HG03103 (cell line): ENCODE measurements at regions not wholly inside any gene's neighbourhood (a gene's known extent, or its start where the extent isn't known, plus 50 kb on each side); places are given as distances from the start of the nearest gene placed in this dataset.

ENCODE experiments used
- ATAC-seq: cut with Tn5 transposase; IDR thresholded peaks from one replicate; pipeline ENCODE4 v1.9.1; 2021; ENCODE audit warnings: low read depth; ENCODE audit not compliant: unreplicated experiment

DNA sequence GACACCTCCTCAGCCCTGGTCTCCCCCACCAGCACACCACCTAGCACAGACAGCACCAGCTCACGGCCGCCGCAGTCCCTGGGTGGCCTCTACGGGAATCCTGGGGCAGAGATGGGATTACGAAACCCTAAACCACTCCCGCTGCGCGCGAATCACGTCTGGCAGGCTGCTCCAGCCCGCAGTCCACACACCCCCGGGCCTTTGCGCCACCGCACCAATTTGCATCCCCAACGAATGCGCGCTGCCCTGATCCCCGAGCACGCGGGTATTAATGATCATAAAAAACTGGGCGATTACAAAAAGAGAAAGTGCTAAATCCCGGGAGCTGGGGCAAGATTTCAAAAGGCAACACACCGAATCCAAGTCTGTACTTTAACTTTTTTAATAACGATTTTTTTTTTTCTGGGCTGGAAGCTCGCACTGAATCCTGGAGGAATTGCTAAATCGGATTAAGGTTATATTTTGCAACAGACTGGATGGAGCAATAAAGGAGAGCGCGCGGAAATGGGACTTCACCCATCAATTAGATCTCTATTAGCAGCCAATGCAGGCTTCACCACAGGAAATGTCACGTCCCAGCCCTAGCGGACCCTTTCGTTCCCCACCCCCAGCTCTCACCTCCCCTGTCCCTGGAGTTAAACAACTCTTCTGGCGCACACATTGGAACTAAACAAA, 69.8 kb upstream of the TMEM33 start:
- ATAC-seq = no peak

DNA sequence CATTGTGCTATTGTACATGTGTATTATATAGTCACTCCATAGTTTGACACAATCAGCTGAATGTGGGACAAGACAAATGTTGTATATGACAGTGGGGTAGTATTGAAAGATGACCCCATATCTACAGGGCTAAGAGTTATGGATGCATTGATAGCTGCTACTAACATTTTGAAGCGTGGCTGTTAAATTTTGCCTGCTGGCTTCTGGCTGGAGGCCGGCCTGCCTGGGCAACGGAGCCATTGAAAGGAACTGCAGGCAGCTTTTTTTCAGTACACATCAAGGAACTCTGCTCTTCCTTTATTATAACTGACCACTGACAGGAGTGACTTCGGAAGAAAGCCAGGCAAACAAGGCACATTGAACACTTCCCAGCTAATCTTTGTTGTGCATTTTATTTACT, 76.1 kb upstream of the TMEM33 start:
- ATAC-seq = no peak

DNA sequence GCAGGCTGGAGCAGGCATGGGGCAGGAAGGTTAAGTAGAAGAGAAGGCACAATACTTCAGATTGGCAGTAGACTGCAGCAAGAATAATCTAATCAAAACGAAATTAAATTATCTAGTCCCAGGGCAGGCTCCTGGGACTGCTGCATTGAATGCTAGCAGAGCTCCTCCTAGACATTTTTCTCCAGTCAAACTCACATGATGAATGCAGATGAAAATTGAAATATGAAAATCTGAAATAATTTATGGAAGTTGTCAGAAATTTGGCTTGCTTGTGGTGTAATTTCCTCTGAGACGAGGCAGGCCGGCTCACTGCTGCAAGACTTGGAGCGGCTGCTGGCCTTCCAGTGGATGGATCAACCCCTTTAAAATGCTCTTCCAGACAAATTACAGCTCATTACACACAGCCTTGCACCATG, 78.0 kb upstream of the TMEM33 start:
- no peak for ATAC-seq

DNA sequence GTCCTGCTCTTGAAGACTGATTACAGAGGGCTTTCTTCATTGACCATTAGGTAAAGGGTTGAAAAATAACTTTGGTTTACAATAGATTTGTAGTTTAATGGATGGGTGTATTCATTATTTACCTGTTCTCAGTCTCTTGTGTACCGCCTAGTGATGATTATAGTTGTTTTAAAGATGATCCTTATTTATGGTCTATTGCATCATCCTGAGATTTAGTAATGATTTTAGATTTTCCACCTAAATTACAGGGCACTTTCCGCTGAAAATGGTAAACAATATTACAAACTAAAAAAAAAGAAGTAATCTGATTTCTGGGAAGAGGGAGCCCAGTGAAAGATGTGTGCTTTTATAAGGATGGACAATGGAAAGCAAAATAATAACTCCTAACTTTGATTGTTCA, 78.4 kb upstream of the TMEM33 start:
- ATAC-seq = no peak

DNA sequence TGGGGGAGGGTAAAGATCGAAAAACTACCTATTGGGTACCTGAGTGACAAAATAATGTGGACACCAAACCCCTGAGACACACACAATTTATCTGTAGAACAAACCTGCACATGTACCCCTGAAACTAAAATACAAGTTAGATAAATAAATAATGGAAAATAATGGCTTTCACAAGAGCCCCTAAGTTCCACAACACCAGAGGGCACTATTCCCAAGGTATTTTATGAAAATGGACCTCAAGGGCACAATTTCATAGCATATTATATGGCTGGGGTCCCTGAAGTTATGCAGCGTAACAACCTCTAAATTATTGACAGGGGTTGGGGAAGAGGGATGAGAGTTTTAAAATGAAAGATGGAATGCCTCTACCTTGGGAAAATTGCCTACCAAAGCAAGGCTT, 81.3 kb upstream of the TMEM33 start:
- no peak for ATAC-seq

DNA sequence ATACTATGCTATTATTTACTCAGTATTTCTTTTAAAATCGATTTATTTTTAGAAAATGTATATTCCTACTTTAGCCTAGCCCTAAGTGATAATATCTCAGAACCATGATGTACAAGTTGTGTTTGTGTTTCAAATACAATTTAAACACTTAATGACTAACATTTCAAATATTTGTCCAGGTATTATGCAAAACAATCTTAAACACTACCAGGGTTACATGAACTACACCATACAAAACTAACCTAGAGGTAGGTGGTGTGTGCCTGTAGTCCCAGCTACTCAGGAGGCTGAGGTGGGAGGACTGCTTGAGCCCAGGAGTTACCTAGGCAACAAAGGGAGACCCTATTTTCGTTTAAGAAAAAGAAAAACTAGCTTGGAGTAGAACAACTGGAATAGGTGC, 83.0 kb upstream of the TMEM33 start:
- ATAC-seq = no peak

DNA sequence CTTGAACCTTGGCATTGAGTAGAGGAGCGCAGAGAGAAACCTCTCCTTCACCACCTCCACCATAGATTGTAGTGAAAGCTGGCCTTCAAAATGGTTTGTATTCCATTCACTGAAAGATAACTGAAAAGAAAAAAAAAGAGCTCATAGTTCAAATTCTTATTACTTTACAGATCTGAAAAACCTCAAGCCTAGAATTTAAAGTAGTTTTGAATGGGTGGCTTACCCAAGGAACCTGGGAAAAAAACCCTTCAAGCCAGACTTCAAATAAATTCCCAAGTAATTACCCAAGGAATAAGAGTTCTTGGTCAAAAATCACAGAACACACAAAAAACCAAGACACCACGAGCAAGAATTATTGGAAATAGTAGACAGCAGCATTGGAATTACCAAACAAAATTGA, 83.6 kb upstream of the TMEM33 start:
- no peak for ATAC-seq

DNA sequence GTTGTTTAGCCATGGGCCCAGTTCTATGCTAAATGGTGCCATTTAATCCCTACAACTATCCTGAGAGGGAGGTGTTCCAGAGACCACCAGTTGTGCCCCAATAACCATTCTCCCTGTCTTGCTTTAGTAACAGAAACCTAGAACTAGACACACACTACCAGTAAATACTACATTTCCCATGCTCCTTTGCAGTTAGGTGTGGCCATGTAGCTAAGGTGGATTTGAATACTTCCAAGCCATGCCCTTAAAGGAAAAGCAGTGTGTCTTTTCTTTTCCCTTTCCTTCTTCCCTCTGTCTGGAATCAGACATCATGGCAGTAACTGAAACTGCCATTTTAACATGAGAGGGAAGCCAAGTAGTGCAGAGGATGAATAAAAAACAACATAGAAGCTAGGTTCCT, 90.9 kb upstream of the TMEM33 start:
- ATAC-seq = no peak

DNA sequence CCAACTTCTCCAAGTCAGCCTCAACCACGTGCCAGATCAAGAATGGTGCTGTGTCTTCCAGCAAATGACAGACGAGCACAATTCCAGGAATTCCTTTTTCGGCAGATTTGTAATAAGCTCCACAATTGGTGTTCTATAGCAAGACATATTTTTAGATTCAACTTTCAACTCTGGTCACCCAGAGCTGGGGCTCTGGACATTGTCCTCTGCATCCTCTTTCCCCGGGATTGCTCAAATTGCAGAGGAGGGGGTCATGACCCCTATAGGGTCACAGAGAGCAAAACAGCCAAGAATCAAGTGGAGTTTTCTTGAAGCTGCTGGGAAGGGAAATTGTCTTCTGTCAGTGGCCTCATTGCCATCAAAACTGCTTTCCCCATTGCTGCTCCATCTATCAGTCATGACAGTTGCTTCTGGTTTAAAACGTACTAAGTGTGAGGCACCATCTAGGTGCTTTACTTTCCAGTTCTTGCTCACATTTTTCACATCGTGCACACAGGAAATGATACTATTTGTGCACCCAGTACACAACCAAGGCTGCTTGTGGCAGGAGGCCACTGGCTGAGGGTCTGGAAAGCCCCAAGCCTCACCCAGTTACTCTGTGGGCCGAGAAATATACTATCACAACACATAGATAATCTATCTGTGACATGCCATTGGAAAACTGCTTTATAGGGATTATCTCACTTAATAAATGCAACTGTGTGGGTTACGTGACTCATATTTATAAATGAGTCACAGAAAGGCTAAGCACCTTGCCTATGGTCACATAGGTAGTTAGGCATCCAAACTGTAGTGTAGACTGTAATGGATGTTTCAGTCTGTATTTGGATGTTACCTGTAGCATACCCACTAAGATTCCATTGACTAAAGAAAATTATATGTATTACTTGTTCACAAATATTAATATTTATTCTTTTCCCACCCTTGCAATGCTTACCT, 91.7 kb upstream of the PHOX2B start:
- peak; percentile 54 for ATAC-seq

DNA sequence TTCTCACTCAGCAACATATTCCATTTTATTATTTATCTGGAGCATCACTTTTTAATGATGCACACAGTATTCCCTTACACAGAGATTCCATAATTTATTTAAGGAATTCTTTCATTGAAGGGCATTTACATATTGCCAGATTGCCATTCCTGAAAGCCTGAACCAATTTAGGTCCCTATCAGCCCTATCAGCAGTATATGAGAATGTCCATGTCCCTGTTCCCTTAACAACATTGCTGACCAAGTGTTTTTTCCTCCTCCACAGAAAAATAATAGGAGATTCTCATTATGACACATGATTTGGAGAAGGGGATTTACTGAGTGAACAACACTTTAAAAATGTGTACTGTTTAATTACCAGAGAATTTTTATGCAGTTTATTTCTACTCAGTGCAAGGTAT, 90.1 kb upstream of the PHOX2B start:
- ATAC-seq = no peak

DNA sequence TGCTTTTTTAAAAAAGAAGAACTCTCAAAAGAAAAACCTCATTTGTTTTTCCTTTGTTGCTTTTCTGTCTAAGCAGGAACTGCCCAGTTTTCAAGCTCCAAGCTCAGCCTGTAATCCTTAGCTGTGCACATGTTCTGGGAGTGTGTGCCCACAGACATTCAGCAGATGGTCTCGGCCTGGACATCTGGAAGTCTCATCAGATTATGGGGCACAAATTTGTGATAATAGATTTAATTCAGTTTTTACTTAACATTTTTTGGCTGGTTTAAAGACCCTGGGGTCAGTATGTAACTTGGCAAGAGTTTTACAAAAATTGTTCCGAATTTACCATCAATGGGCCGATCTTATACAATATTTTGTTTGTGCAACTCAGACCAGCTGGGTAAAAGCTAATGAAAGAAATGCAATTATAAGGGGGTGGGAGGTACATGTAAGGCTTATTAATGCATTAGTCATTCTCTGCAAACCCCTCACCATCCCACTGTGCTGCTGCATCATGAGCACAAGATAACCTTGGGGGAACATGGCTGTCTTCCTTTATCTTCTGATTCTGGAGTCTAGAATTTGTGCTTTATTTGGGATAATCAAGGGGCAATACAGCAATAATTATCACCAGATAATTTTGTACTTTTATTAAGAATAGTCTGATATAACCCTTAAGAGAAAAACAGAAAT, 86.9 kb upstream of the PHOX2B start:
- no peak for ATAC-seq

DNA sequence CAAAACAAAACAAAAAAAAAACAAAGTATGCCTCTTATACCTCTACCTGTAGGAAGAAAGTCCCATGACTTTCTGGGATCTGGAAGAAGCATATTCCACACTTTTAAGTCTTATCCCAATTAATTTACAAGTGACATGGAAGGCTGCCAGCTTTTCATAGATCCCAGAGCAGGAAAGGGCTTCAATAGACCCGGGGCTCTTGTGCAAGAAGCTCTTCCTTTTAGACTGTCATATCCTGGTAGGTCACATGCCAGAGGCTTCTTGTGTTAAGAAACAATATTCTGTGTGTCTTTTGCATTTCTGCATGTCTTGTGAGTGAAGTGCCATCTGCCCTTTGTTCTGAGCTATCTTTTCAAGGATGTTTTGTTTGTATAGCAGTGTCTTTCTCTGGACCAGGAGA, 84.4 kb upstream of the PHOX2B start:
- ATAC-seq = no peak

DNA sequence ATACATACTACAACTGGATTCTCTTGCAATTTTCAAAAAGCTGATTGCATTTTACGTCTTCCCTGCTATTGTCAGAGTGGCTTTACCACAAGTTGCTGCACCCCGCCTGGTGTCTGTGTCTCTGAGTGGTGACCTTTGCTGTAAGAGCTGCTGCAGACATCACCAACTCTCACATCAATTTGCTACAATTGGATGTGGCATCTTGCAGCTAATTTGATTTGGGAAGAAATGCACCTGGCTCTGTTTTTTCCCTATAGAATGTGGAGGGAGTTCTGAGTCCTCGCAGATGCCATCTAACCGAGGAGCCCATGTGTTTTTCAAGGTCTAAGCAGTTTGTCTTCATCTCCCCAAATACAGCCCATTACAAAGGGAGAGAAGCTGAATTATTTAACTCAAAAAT, 73.8 kb upstream of the PHOX2B start:
- ATAC-seq = no peak

DNA sequence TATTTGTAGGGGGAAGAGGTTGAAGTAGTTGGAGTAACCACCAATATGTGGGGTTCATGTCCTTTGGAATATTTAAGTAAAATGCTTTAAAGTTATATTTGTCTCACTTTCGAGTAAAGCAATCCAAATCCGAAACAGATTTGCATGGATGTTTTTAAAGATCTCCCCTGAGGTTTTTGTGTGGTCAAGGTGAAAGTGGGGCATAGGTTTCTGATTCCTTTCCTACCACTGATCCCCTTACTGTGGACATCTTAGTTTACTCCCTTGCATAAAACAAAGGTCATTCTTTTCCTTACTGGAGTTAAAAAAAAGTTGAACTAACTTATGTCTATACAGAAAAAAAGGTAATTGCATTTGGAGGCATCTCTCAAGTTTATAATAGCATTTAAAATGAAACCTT, 71.9 kb upstream of the PHOX2B start:
- no peak for ATAC-seq

DNA sequence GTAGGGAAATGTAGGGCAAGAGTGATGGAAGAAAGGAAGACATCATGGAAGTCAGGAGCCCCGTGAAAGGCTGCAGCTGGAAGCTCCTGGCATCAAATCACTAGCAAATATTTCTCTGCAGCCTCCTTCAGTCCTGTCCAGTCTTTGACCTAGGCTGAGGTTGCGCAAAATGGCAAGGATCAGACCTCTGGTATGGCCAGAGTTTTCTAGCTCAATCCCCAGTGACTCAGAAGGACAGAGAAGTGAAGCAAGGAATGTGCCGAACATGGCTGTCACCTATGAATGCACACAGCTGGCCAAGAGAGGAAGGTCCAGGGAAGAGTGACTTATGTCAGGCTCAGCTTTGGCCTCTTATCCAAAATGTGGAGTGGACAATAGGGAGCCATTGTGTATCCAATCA, 71.1 kb upstream of the PHOX2B start:
- ATAC-seq = no peak

DNA sequence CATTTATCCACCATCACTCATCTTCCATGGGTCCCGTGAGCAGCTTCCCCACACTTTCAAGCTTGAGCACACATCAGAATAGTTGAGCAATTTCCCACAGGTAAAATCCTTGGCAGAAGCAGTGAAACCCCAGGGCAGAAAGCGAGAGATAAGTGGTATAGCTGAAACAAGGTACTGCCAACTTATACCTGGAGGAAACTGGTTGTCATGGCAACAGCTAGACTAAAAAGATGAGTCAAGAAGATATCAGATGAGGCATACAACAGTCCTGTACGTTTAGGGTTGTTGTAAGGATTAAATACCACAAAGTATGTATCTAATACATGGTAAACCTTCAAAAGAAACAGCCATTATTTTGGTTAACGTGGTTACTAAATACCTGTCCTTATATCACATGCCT, 66.9 kb upstream of the PHOX2B start:
- ATAC-seq = no peak

DNA sequence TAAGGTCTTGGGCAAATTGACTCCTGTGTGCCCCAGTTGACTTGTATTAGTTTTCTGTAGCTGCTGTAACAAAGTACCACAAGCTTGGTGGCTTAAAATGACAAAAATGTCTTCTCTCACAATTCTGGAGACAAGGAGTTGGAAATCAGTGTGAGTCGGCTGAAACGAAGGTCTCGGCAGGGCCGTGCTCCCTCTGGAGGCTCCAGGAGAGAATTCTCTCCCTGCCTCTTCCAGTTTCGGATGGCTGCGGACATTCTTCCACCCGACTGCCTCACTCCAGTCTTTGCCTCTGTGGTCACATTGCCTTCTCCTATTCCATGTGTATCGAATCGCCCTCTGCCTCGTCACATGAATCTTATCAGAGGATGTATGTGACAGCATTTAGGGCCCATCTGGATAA, 66.0 kb upstream of the PHOX2B start:
- no peak for ATAC-seq

DNA sequence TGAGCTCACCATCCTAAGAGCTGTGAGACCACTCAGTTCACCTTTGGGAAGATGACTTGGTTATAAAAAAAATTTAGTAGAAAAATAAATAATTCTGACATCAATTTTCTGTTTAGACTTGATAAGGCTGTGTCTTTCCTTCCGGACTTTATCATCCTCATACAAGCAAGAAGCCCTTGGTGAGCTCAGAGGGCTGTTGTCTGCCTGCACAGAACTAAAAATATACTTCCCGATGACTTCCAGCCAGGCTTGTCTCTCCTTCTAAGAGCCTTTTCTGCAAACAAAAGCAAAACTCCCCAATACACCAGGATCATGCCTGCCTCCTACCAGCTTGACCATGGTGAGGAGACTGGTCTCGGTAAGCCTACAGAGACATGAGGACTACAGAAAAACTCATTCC, 58.3 kb upstream of the PHOX2B start:
- no peak for ATAC-seq

DNA sequence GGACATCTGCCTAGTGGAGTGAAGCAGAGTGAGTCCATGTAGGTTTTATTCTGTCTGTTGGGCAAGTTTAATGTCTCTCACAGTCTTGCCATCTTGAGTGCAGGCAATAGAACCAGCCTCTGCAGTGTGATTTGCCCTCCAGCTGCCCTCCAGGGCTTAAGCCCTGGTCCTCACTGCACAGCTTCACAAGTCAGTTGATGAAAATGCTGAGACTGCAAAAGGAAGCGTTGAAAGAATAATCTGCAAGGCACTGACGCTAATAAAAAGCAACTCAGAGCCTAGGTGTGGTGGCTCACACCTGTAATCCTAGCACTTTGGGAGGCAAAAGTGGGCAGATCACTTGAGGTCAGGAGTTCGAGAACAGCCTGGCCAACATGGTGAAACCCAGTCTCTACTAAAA, 54.1 kb upstream of the PHOX2B start:
- no peak for ATAC-seq

DNA sequence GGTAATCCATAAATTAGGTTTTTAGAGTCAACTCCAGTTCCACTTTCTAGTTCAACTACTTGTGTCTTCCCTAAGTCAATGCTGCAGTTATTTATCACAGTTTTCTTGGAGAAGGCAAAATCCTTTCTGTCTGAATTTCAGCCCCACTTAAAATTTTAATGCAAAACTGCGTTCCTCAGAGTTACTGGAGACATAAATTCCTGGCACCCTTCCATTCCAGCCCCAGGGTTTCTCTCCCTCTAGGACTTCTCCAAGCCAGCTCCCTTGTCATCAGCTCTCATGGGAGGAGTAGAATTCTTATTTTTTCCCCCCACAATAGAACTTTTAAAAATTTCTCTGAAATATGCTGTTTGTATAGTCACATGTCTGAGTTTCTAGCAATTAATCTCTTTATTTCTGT, 50.6 kb upstream of the PHOX2B start:
- no peak for ATAC-seq
